HG02852 (cell line): ENCODE measurements at regions not wholly inside any gene's neighbourhood (a gene's known extent, or its start where the extent isn't known, plus 50 kb on each side); places are given as distances from the start of the nearest gene placed in this dataset.

Source experiments
- ATAC-seq: cut with Tn5 transposase; IDR thresholded peaks from one replicate; pipeline ENCODE4 v1.9.1; 2021; ENCODE audit warnings: mild to moderate bottlenecking, moderate library complexity; ENCODE audit not compliant: unreplicated experiment

GRCh38 chr14:54172562-54172961 lies 215.9 kb upstream of the BMP4 start:
- no peak for ATAC-seq

- ATAC-seq = no peak
These were observed 217.2 kb upstream of the BMP4 start for GRCh38 chr14:54173802-54174201.

GRCh38 chr14:54174457-54174856 lies 217.8 kb upstream of the BMP4 start:
- ATAC-seq = no peak

GRCh38 chr14:54175298-54175942 lies 218.8 kb upstream of the BMP4 start:
- ATAC-seq = no peak

GRCh38 chr14:54177019-54177418 lies 219.8 kb upstream of the CDKN3 start:
- ATAC-seq = no peak

GRCh38 chr14:54177641-54178621 lies 218.9 kb upstream of the CDKN3 start:
- no peak for ATAC-seq

GRCh38 chr14:54182419-54183045 lies 214.3 kb upstream of the CDKN3 start:
- ATAC-seq = no peak

GRCh38 chr14:54186821-54187763 lies 209.7 kb upstream of the CDKN3 start:
- no peak for ATAC-seq

- no peak for ATAC-seq
These were observed 208.6 kb upstream of the CDKN3 start for GRCh38 chr14:54188064-54188666.

GRCh38 chr14:54189333-54189732 lies 207.5 kb upstream of the CDKN3 start:
- no peak for ATAC-seq

- no peak for ATAC-seq
These were observed 207.0 kb upstream of the CDKN3 start for GRCh38 chr14:54189748-54190354.

- no peak for ATAC-seq
These were observed 205.0 kb upstream of the CDKN3 start for GRCh38 chr14:54191846-54192245.

GRCh38 chr14:54192610-54193009 lies 204.2 kb upstream of the CDKN3 start:
- no peak for ATAC-seq

GRCh38 chr14:54193871-54194270 lies 202.9 kb upstream of the CDKN3 start:
- ATAC-seq = no peak

GRCh38 chr14:54194501-54194900 lies 202.3 kb upstream of the CDKN3 start:
- no peak for ATAC-seq

- no peak for ATAC-seq
These were observed 199.4 kb upstream of the CDKN3 start for GRCh38 chr14:54197369-54197768.

GRCh38 chr14:54200726-54201125 lies 196.1 kb upstream of the CDKN3 start:
- no peak for ATAC-seq

- ATAC-seq = no peak
These were observed 194.5 kb upstream of the CDKN3 start for GRCh38 chr14:54202288-54202687.

GRCh38 chr14:54206516-54206915 lies 190.3 kb upstream of the CDKN3 start:
- no peak for ATAC-seq

- ATAC-seq = no peak
These were observed 189.7 kb upstream of the CDKN3 start for GRCh38 chr14:54207075-54207474.
